ENCODE measurements at regions not wholly inside any gene's neighbourhood (a gene's known extent, or its start where the extent isn't known, plus 50 kb on each side); places are given as distances from the start of the nearest gene placed in this dataset.

- no peak overlapping the region for H3K4me3 Mint-ChIP-seq
- no peak overlapping the region for H3K27ac Mint-ChIP-seq
- H3K27ac ChIP-seq (ENCODE audit: low read depth, low read length), result no peak overlapping the region
- no peak overlapping the region for H3K9ac ChIP-seq (ENCODE audit: extremely low read depth, low read length, poor library complexity, severe bottlenecking)
- DNase-seq, result no peak
- H3K27me3 ChIP-seq (ENCODE audit: control insufficient read depth, insufficient read depth, low read length, poor library complexity, severe bottlenecking), result no peaks in the 10 kb centered on the region
- H3K4me1 Mint-ChIP-seq, result peaks cover 1% of the 10 kb centered on the region
- H3K9me3 ChIP-seq (ENCODE audit: control insufficient read depth, low read length), result no peaks in the 10 kb centered on the region
- no peaks in the 10 kb centered on the region for H3K36me3 ChIP-seq (ENCODE audit: control insufficient read depth, insufficient read depth, low read length)
- no peaks in the 10 kb centered on the region for H3K9me3 Mint-ChIP-seq
- WGBS, 2 experiments (ENCODE audit: insufficient coverage in 1 of 2, insufficient read length in 1 of 2), result 92 to 100% methylated on average over 3 of the region's 3 CpGs
- no peaks in the 10 kb centered on the region for H3K36me3 Mint-ChIP-seq (ENCODE audit: low read depth)
- H3K4me3 ChIP-seq (ENCODE audit: low read length), result no peak overlapping the region
- H3K4me1 ChIP-seq (ENCODE audit: control insufficient read depth, insufficient read depth, low read length), result no peaks in the 10 kb centered on the region
- peaks cover 2% of the 10 kb centered on the region for H3K27me3 Mint-ChIP-seq (ENCODE audit: insufficient read depth)
- no peak for TF ChIP-seq CTCF (conservative IDR thresholded peaks at IDR 0.05)
Observed at GRCh38 chr6:40928763-40929162, 110.3 kb downstream of the UNC5CL start.

- no peak for DNase-seq
- H3K27ac Mint-ChIP-seq, result no peak overlapping the region
- peaks cover 2% of the 10 kb centered on the region for H3K27me3 Mint-ChIP-seq (ENCODE audit: insufficient read depth)
- Histone ChIP-seq H3K27me3 (ENCODE audit: control insufficient read depth, insufficient read depth, low read length, poor library complexity, severe bottlenecking) (no peaks in the 10 kb centered on the region), H3K27ac (ENCODE audit: low read depth, low read length) (no peak overlapping the region), H3K9ac (ENCODE audit: extremely low read depth, low read length, poor library complexity, severe bottlenecking) (no peak overlapping the region), H3K9me3 (ENCODE audit: control insufficient read depth, low read length) (no peaks in the 10 kb centered on the region), H3K4me3 (ENCODE audit: low read length) (no peak overlapping the region), H3K4me1 (ENCODE audit: control insufficient read depth, insufficient read depth, low read length) (no peaks in the 10 kb centered on the region), H3K36me3 (ENCODE audit: control insufficient read depth, insufficient read depth, low read length) (no peaks in the 10 kb centered on the region)
- H3K4me1 Mint-ChIP-seq, result peaks cover 1% of the 10 kb centered on the region
- no peak overlapping the region for H3K4me3 Mint-ChIP-seq
- no peaks in the 10 kb centered on the region for H3K36me3 Mint-ChIP-seq (ENCODE audit: low read depth)
- no peaks in the 10 kb centered on the region for H3K9me3 Mint-ChIP-seq
- 100% methylated on average over 1 of the region's 1 CpG; no CpG with 5 or more reads in 1 of the 2 experiments for WGBS, 2 experiments (ENCODE audit: insufficient coverage in 1 of 2, insufficient read length in 1 of 2)
- no peak for TF ChIP-seq CTCF (conservative IDR thresholded peaks at IDR 0.05)
Observed at GRCh38 chr6:40928307-40928706, 110.7 kb downstream of the UNC5CL start.

- DNase-seq, result peak; percentile 15
- Mint-ChIP-seq H3K27ac (no peak overlapping the region), H3K4me3 (no peak overlapping the region), H3K27me3 (ENCODE audit: insufficient read depth) (peaks cover 4% of the 10 kb centered on the region), H3K4me1 (peaks cover 4% of the 10 kb centered on the region), H3K9me3 (no peaks in the 10 kb centered on the region), H3K36me3 (ENCODE audit: low read depth) (no peaks in the 10 kb centered on the region)
- no peak for TF ChIP-seq CTCF (conservative IDR thresholded peaks at IDR 0.05)
- Histone ChIP-seq H3K4me3 (ENCODE audit: low read length) (no peak overlapping the region), H3K36me3 (ENCODE audit: control insufficient read depth, insufficient read depth, low read length) (no peaks in the 10 kb centered on the region), H3K27ac (ENCODE audit: low read depth, low read length) (no peak overlapping the region), H3K4me1 (ENCODE audit: control insufficient read depth, insufficient read depth, low read length) (no peaks in the 10 kb centered on the region), H3K9me3 (ENCODE audit: control insufficient read depth, low read length) (no peaks in the 10 kb centered on the region), H3K27me3 (ENCODE audit: control insufficient read depth, insufficient read depth, low read length, poor library complexity, severe bottlenecking) (no peaks in the 10 kb centered on the region), H3K9ac (ENCODE audit: extremely low read depth, low read length, poor library complexity, severe bottlenecking) (no peak overlapping the region)
- WGBS, 2 experiments (ENCODE audit: insufficient coverage in 1 of 2, insufficient read length in 1 of 2), result 96% methylated on average over 1 of the region's 1 CpG; no CpG with 5 or more reads in 1 of the 2 experiments
Observed at GRCh38 chr6:40925341-40925740, 113.7 kb downstream of the UNC5CL start.
